Upper lobe of left lung (tissue), 4 donors: ENCODE measurements at regions not wholly inside any gene's neighbourhood (a gene's known extent, or its start where the extent isn't known, plus 50 kb on each side); places are given as distances from the start of the nearest gene placed in this dataset.

ENCODE experiments used
- CTCF ChIP-seq, 6 experiments: fragments of 450-650 bp in 4 of 6; fragments of 200-600 bp in 2 of 6; sonication (generic) in 2 of 6; IDR thresholded peaks; one replicate each; pipeline ENCODE4 v1.5.1; 2016 to 2019; ENCODE audit warnings: antibody characterized with exemption in 6 of 6
- EP300 ChIP-seq, 4 donors: sonication (generic); formaldehyde crosslinking; IDR thresholded peaks; one replicate each; pipeline ENCODE4 v1.5.1; 2017; ENCODE audit warnings: antibody characterized with exemption in 4 of 4, control low read depth in 2 of 4
- POLR2A ChIP-seq, 4 donors: fragments of 450-650 bp; IDR thresholded peaks; one replicate each; pipeline ENCODE4 v1.5.1; 2016 to 2017; ENCODE audit warnings: antibody characterized with exemption in 4 of 4, mild to moderate bottlenecking in 2 of 4
- POLR2AphosphoS5 ChIP-seq, 2 donors: sonication (generic); formaldehyde crosslinking; IDR thresholded peaks; one replicate each; pipeline ENCODE4 v1.5.1; 2017; ENCODE audit warnings: antibody characterized with exemption in 2 of 2

- no peak for TF ChIP-seq CTCF (IDR thresholded peaks at IDR 0.05)
- no peak for TF ChIP-seq POLR2AphosphoS5 (IDR thresholded peaks at IDR 0.05)
- TF ChIP-seq EP300 (IDR thresholded peaks at IDR 0.05), result no peak
- no peak for TF ChIP-seq POLR2A (IDR thresholded peaks at IDR 0.05)
Measured at GRCh38 chr13:89733829-89734228, 1613.7 kb upstream of the MIR17HG start.
